Keratinocyte (primary cell): ENCODE measurements at regions not wholly inside any gene's neighbourhood (a gene's known extent, or its start where the extent isn't known, plus 50 kb on each side); places are given as distances from the start of the nearest gene placed in this dataset.

Source experiments
- EZH2 ChIP-seq: IDR thresholded peaks from one replicate; pipeline ENCODE4 v1.6.1; 2012; ENCODE audit warnings: inconsistent platforms, mild to moderate bottlenecking, low read length, moderate library complexity
- TF ChIP-seq, protein P1 (sequence below), 3 experiments: IDR thresholded peaks in 1 of 3; conservative IDR thresholded peaks in 1 of 3; optimal IDR thresholded peaks in 1 of 3; 2 replicates in 2 of 3; 3 replicates in 1 of 3; pipeline versions ENCODE3 to v1.5.1; 2011; ENCODE audit warnings: low read length in 3 of 3, mild to moderate bottlenecking in 3 of 3, moderate library complexity in 2 of 3, control low read depth in 1 of 3, inconsistent platforms in 1 of 3; ENCODE audit not compliant: insufficient read depth in 2 of 3; ENCODE audit errors: extremely low read depth in 1 of 3

DNA sequence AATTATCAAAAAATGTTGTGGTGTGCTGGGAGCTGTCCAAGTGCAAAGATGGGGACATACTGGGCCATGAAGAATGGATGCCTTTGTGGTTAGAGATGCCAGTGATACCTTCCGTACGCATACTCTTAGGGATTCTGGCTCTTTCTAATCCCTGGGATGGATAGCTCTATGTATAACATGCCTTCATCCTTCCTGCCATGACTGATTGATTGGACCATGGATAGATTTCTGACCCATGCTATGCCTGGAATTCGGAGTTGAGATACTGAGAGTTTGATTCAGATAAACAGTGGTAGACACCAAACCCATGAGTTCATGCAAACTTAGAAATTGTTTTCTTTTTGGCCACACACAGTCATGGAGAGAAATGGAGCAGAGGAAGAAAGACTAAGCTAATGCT is 147.2 kb upstream of the WDFY3 start:
- TF ChIP-seq EZH2: no peak
- TF ChIP-seq, protein P1, sequence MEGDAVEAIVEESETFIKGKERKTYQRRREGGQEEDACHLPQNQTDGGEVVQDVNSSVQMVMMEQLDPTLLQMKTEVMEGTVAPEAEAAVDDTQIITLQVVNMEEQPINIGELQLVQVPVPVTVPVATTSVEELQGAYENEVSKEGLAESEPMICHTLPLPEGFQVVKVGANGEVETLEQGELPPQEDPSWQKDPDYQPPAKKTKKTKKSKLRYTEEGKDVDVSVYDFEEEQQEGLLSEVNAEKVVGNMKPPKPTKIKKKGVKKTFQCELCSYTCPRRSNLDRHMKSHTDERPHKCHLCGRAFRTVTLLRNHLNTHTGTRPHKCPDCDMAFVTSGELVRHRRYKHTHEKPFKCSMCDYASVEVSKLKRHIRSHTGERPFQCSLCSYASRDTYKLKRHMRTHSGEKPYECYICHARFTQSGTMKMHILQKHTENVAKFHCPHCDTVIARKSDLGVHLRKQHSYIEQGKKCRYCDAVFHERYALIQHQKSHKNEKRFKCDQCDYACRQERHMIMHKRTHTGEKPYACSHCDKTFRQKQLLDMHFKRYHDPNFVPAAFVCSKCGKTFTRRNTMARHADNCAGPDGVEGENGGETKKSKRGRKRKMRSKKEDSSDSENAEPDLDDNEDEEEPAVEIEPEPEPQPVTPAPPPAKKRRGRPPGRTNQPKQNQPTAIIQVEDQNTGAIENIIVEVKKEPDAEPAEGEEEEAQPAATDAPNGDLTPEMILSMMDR (optimal IDR thresholded peaks at IDR 0.05 in 1 of 3, IDR thresholded peaks at IDR 0.05 in 1 of 3, conservative IDR thresholded peaks at IDR 0.05 in 1 of 3; ENCODE audit: extremely low read depth in 1 of 3, insufficient read depth in 2 of 3, low read length in 3 of 3): no peak
